ENCODE measurements at regions not wholly inside any gene's neighbourhood (a gene's known extent, or its start where the extent isn't known, plus 50 kb on each side); places are given as distances from the start of the nearest gene placed in this dataset.
A peak's percentile ranks its signal among the peaks of the same experiment; 100 is the strongest.

DNA sequence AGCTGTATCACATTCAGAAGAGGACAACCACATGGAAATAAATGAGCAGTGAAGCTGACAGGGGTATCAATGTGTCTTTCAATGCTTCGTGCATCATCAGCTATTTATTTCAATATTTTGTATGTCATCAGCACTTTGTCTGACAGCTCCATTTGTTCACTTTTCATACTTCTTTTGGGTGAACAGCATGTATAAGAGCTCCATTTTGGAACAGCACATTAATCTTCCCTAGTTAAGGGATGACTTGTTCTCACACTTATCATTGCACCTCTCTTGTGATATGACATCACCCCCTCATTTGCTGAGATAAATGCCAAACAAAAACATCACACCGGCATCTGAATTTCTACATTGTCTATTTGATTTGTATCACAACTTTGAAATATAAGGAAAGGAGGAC lies 190.6 kb upstream of the SAMSN1 start:
- intact Hi-C loops (cut with micrococcal nuclease; ENCODE audit: unreplicated experiment) (loop anchor here (1.0 to 5.0 kb wide), 5 partner anchors 49 to 334 kb away; no protein-coding TSS in a partner anchor), in situ Hi-C loops (cut with MboI) (no loop called here)
- Histone ChIP-seq H3K9me3 (replicated peaks; ENCODE audit: control insufficient read depth, insufficient read depth, low read length) (no peaks in the 10 kb centered on the region), H3K36me3 (ENCODE audit: control insufficient read depth in 2 of 2, insufficient read depth in 2 of 2, low read length in 1 of 2) (no peaks in the 10 kb centered on the region), H3K9ac (ENCODE audit: control insufficient read depth, insufficient read depth, low read length) (no peak overlapping the region), H2AFZ (ENCODE audit: control insufficient read depth, low read depth, low read length) (no peak overlapping the region), H3K27ac (ENCODE audit: control insufficient read depth, insufficient read depth) (peak overlapping the region; percentile 61; the same call in 1 of the 2 replicates), H3K79me2 (ENCODE audit: control insufficient read depth, insufficient read depth, low read length) (no peaks in the 10 kb centered on the region), H3K27me3 (replicated peaks in 1 of 2; ENCODE audit: control insufficient read depth in 2 of 2, insufficient read depth in 2 of 2, low read length in 1 of 2) (no peaks in the 10 kb centered on the region), H3K4me1 (ENCODE audit: control insufficient read depth, insufficient read depth, low read length) (peaks cover 23% of the 10 kb centered on the region), H4K20me1 (ENCODE audit: control insufficient read depth, insufficient read depth) (no peaks in the 10 kb centered on the region), H3K4me3 (no peak overlapping the region), H3K4me2 (ENCODE audit: control insufficient read depth, insufficient read depth) (no peak overlapping the region; the same call in 1 of the 2 replicates)
- POLR2A ChIA-PET, result interaction anchor here (0.7 to 1.0 kb wide), 3 partner anchors 156 to 283 kb away, joined by 3 to 5 read pairs (median 4); no protein-coding TSS in a partner anchor
- 54% methylated on average over 2 of the region's 2 CpGs for WGBS (ENCODE audit: insufficient coverage, insufficient replicate concordance, low lambda C conversion rate, missing lambda C conversion rate)
- DNase-seq (ENCODE audit: low read depth, low spot score), result no peak
- ATAC-seq, result peak; percentile 16
- TF ChIP-seq POLR2A (IDR thresholded peaks at IDR 0.05; ENCODE audit: low read depth, low read length) (no peak), ATF7 (IDR thresholded peaks at IDR 0.05; ENCODE audit: low read depth) (0 out of 2 replicates have a peak, but pooled peaks have one; percentile 22), HDAC2 (IDR thresholded peaks at IDR 0.05) (no peak), JUNB (IDR thresholded peaks at IDR 0.05) (0 out of 2 replicates have a peak, but pooled peaks have one; percentile 3), TAF1 (IDR thresholded peaks at IDR 0.05; ENCODE audit: borderline replicate concordance, low read depth, low read length) (no peak), MEF2A (IDR thresholded peaks at IDR 0.05; ENCODE audit: insufficient read depth, low read depth, low read length) (no peak), RCOR1 (conservative IDR thresholded peaks at IDR 0.05; ENCODE audit: low read depth, low read length) (no peak)
- no peak for FAIRE-seq
- SMC1A ChIA-PET (ENCODE audit: uncharacterized antibody, unreplicated experiment), result interaction anchor here (0.6 to 7.9 kb wide), 43 partner anchors 9 to 746 kb away, joined by 3 to 93 read pairs (median 6); no protein-coding TSS in a partner anchor
- RAD21 ChIA-PET (ENCODE audit: unreplicated experiment), result interaction anchor here (0.6 to 7.9 kb wide), 27 partner anchors 9 to 430 kb away, joined by 3 to 91 read pairs (median 7); no protein-coding TSS in a partner anchor
- BruUV-seq (replicated peaks), result no TSS peak
- CTCF ChIA-PET, result interaction anchor here (0.7 to 4.7 kb wide), 31 partner anchors 9 to 423 kb away, joined by 3 to 46 read pairs (median 6); no protein-coding TSS in a partner anchor

DNA sequence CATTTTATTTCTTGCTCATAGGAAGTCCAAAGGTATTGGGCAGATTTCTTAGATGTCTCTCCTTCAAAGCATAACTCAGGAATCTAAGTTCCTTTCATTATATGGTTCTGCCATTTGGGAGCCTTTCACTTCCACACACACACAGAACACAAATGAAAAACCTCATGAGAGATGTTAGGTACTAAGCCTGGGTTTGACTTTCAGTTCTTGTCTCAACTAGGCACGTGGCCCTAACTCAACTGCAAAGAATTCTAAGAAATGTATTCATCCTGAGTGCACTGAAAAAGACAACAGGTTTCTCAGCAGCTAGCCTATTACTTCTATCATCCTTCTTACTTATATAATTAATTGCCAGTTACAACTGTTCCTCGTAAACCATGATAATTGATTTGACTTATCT lies 190.0 kb upstream of the SAMSN1 start:
- RAD21 ChIA-PET (ENCODE audit: unreplicated experiment), result interaction anchor here (0.6 to 7.9 kb wide), 32 partner anchors 8 to 430 kb away, joined by 3 to 91 read pairs (median 6); partner anchors contain the start of gene HSPA13
- POLR2A ChIA-PET, result interaction anchor here (0.7 to 1.0 kb wide), 3 partner anchors 155 to 353 kb away, joined by 3 to 4 read pairs (median 3); partner anchors contain the start of gene HSPA13
- Histone ChIP-seq H3K27ac (ENCODE audit: control insufficient read depth, insufficient read depth) (peak overlapping the region; percentile 61; the same call in 1 of the 2 replicates), H3K27me3 (replicated peaks in 1 of 2; ENCODE audit: control insufficient read depth in 2 of 2, insufficient read depth in 2 of 2, low read length in 1 of 2) (no peaks in the 10 kb centered on the region), H3K4me3 (no peak overlapping the region), H3K9ac (ENCODE audit: control insufficient read depth, insufficient read depth, low read length) (no peak overlapping the region), H3K79me2 (ENCODE audit: control insufficient read depth, insufficient read depth, low read length) (no peaks in the 10 kb centered on the region), H3K4me2 (ENCODE audit: control insufficient read depth, insufficient read depth) (peak overlapping the region; percentile 19), H3K9me3 (replicated peaks; ENCODE audit: control insufficient read depth, insufficient read depth, low read length) (no peaks in the 10 kb centered on the region), H2AFZ (ENCODE audit: control insufficient read depth, low read depth, low read length) (peak overlapping the region; percentile 19; the same call in 1 of the 2 replicates), H3K4me1 (ENCODE audit: control insufficient read depth, insufficient read depth, low read length) (peaks cover 23% of the 10 kb centered on the region), H4K20me1 (ENCODE audit: control insufficient read depth, insufficient read depth) (no peaks in the 10 kb centered on the region), H3K36me3 (ENCODE audit: control insufficient read depth in 2 of 2, insufficient read depth in 2 of 2, low read length in 1 of 2) (no peaks in the 10 kb centered on the region)
- SMC1A ChIA-PET (ENCODE audit: uncharacterized antibody, unreplicated experiment), result interaction anchor here (0.6 to 7.9 kb wide), 44 partner anchors 11 to 747 kb away, joined by 3 to 93 read pairs (median 6); no protein-coding TSS in a partner anchor
- in situ Hi-C loops (cut with MboI), result no loop called here
- peak; percentile 81 for FAIRE-seq
- CTCF ChIA-PET, result interaction anchor here (0.7 to 4.7 kb wide), 31 partner anchors 8 to 476 kb away, joined by 3 to 46 read pairs (median 5); no protein-coding TSS in a partner anchor
- peak; percentile 48 for DNase-seq (ENCODE audit: low read depth, low spot score)
- intact Hi-C loops (cut with micrococcal nuclease; ENCODE audit: unreplicated experiment), result loop anchor here (1.0 to 5.0 kb wide), 4 partner anchors 49 to 333 kb away; no protein-coding TSS in a partner anchor
- ATAC-seq, result peak; percentile 84
- no TSS peak for BruUV-seq (replicated peaks)
- 2% methylated on average over 2 of the region's 2 CpGs for WGBS (ENCODE audit: insufficient coverage, insufficient replicate concordance, low lambda C conversion rate, missing lambda C conversion rate)
- TF ChIP-seq PML (IDR thresholded peaks at IDR 0.05; ENCODE audit: low read length) (no peak), KLF5 (IDR thresholded peaks at IDR 0.05; ENCODE audit: partially characterized antibody) (no peak), RAD51 (IDR thresholded peaks at IDR 0.05) (peak; percentile 84), SPI1 (IDR thresholded peaks at IDR 0.05; ENCODE audit: borderline replicate concordance, insufficient read depth, low read depth, low read length) (peak; percentile 57; the same call in 1 of the 2 replicates), BHLHE40 (IDR thresholded peaks at IDR 0.05; ENCODE audit: borderline replicate concordance in 1 of 2, low read depth in 2 of 2, low read length in 1 of 2) (peak; percentile 79 to 80; a peak in 3 of 4 replicates), POLR2AphosphoS5 (IDR thresholded peaks at IDR 0.05; ENCODE audit: low read length) (no peak), NFIC (IDR thresholded peaks at IDR 0.05; ENCODE audit: low read depth, low read length) (no peak), HDAC2 (IDR thresholded peaks at IDR 0.05) (no peak)
- TF ChIP-seq, protein P1, sequence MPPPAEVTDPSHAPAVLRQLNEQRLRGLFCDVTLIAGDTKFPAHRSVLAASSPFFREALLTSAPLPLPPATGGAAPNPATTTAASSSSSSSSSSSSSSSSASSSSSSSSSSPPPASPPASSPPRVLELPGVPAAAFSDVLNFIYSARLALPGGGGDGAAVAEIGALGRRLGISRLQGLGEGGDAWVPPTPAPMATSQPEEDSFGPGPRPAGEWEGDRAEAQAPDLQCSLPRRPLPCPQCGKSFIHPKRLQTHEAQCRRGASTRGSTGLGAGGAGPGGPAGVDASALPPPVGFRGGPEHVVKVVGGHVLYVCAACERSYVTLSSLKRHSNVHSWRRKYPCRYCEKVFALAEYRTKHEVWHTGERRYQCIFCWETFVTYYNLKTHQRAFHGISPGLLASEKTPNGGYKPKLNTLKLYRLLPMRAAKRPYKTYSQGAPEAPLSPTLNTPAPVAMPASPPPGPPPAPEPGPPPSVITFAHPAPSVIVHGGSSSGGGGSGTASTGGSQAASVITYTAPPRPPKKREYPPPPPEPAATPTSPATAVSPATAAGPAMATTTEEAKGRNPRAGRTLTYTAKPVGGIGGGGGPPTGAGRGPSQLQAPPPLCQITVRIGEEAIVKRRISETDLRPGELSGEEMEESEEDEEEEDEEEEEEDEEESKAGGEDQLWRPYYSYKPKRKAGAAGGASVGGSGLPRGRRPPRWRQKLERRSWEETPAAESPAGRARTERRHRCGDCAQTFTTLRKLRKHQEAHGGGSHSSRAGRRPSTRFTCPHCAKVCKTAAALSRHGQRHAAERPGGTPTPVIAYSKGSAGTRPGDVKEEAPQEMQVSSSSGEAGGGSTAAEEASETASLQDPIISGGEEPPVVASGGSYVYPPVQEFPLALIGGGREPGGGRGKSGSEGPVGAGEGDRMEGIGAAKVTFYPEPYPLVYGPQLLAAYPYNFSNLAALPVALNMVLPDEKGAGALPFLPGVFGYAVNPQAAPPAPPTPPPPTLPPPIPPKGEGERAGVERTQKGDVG (CRISPR knock-in tag; IDR thresholded peaks at IDR 0.05), result no peak
